B cell (primary cell): ENCODE measurements at regions not wholly inside any gene's neighbourhood (a gene's known extent, or its start where the extent isn't known, plus 50 kb on each side); places are given as distances from the start of the nearest gene placed in this dataset.

Source experiments
- ATAC-seq: fragments of 200-7000 bp; cut with Tn5 transposase; one replicate; pipeline ENCODE4 v1.10.0; 2021; ENCODE audit warnings: low read depth, mild to moderate bottlenecking, moderate number of reproducible peaks, moderate library complexity
- CTCF ChIA-PET: fragments of 350-600 bp; sonication (Branson Sonifier 250); formaldehyde crosslinking; loops from one replicate; lab custom pipeline; 2021; ENCODE audit warnings: antibody characterized with exemption, inconsistent platforms; lab: Charles Lee
- POLR2A ChIA-PET: fragments of 350-600 bp; sonication (Branson Sonifier 250); formaldehyde crosslinking; loops from one replicate; lab custom pipeline; 2021; ENCODE audit warnings: antibody characterized with exemption; lab: Charles Lee
- DNase-seq: peaks from one replicate; pipeline ENCODE4 v3.0.0; 2013
- H2AFZ ChIP-seq: 2 replicates; pipeline ENCODE4 v1.6.1; 2012; ENCODE audit warnings: mild to moderate bottlenecking, low read depth, low read length; ENCODE audit not compliant: insufficient read depth, poor library complexity, severe bottlenecking
- H3K27ac ChIP-seq, 2 donors: 1 replicate in 1 of 2; 2 replicates in 1 of 2; pipeline ENCODE4 v1.5.1; 2012 to 2013; ENCODE audit warnings: low read length in 2 of 2, mild to moderate bottlenecking in 2 of 2, moderate library complexity in 1 of 2
- H3K27me3 ChIP-seq, 4 experiments: fragments of 200-600 bp in 1 of 4; sonication (generic) in 1 of 4; replicated peaks in 1 of 4; 1 replicate in 2 of 4; 2 replicates in 2 of 4; pipeline versions ENCODE4 v1.6.1 to v1.7.0; 2013 to 2016; ENCODE audit warnings: low read length in 3 of 4, mild to moderate bottlenecking in 2 of 4, mixed read lengths in 1 of 4, moderate library complexity in 1 of 4; ENCODE audit not compliant: insufficient read depth in 4 of 4, control insufficient read depth in 3 of 4; ENCODE audit errors: control extremely low read depth in 1 of 4
- H3K36me3 ChIP-seq, 2 experiments: replicated peaks in 1 of 2; 1 replicate in 1 of 2; 2 replicates in 1 of 2; pipeline versions ENCODE4 v1.6.1 to v1.7.1; 2013; ENCODE audit warnings: low read length in 1 of 2; ENCODE audit not compliant: insufficient read depth in 2 of 2, control insufficient read depth in 1 of 2; ENCODE audit errors: control extremely low read depth in 1 of 2, extremely low read depth in 1 of 2
- H3K4me1 ChIP-seq, 2 donors: fragments of 200-600 bp in 1 of 2; sonication (generic) in 1 of 2; 1 replicate in 1 of 2; 2 replicates in 1 of 2; pipeline versions ENCODE4 v1.5.1 to v1.6.1; 2013 to 2017; ENCODE audit warnings: low read length in 2 of 2; ENCODE audit not compliant: control insufficient read depth in 2 of 2, insufficient read depth in 2 of 2
- H3K4me2 ChIP-seq: replicated peaks from 2 replicates; pipeline ENCODE3; 2012; ENCODE audit warnings: mild to moderate bottlenecking, low read depth, low read length; ENCODE audit not compliant: poor library complexity, severe bottlenecking
- H3K4me3 ChIP-seq, 5 experiments: fragments of 200-600 bp in 1 of 5; sonication (generic) in 1 of 5; 1 replicate in 3 of 5; 2 replicates in 2 of 5; pipeline versions ENCODE4 v1.5.1 to v1.7.0; 2011 to 2016; ENCODE audit warnings: low read length in 4 of 5, mild to moderate bottlenecking in 4 of 5, low read depth in 2 of 5, control low read depth in 1 of 5, moderate library complexity in 1 of 5; ENCODE audit not compliant: insufficient read depth in 1 of 5; ENCODE audit errors: control extremely low read depth in 1 of 5, extremely low read depth in 1 of 5
- H3K79me2 ChIP-seq: fragments of 200-600 bp; sonication (generic); one replicate; pipeline ENCODE4 v1.6.0; 2016; ENCODE audit warnings: low read length; ENCODE audit not compliant: control insufficient read depth, insufficient read depth
- H3K9ac ChIP-seq: fragments of 200-600 bp; sonication (generic); 2 replicates; pipeline ENCODE4 v1.6.1; 2017; ENCODE audit warnings: mild to moderate bottlenecking, low read length, moderate library complexity
- H3K9me3 ChIP-seq, 3 donors: one replicate each; pipeline versions ENCODE4 v1.6.1 to v1.7.1; 2013; ENCODE audit warnings: low read length in 2 of 3; ENCODE audit not compliant: control insufficient read depth in 2 of 3, insufficient read depth in 1 of 3; ENCODE audit errors: control extremely low read depth in 1 of 3
- H4K20me1 ChIP-seq: 2 replicates; pipeline ENCODE4 v1.6.0; 2012; ENCODE audit warnings: mild to moderate bottlenecking, low read length; ENCODE audit not compliant: insufficient read depth, control insufficient read depth, poor library complexity, severe bottlenecking
- H3K27ac Mint-ChIP-seq: one replicate; pipeline ENCODE4 v1.8.0; 2021; ENCODE audit warnings: mixed read lengths
- H3K27me3 Mint-ChIP-seq: one replicate; pipeline ENCODE4 v1.8.0; 2021; ENCODE audit warnings: mixed read lengths
- H3K4me1 Mint-ChIP-seq: one replicate; pipeline ENCODE4 v1.8.0; 2021; ENCODE audit warnings: mixed read lengths
- H3K4me3 Mint-ChIP-seq: one replicate; pipeline ENCODE4 v1.8.0; 2021; ENCODE audit warnings: mixed read lengths
- H3K9me3 Mint-ChIP-seq: one replicate; pipeline ENCODE4 v1.8.0; 2022; ENCODE audit warnings: mixed read lengths; ENCODE audit not compliant: insufficient read depth
- CTCF ChIP-seq: fragments of 200-600 bp; IDR thresholded peaks from one replicate; pipeline ENCODE4 v1.8.0; 2022; ENCODE audit warnings: antibody characterized with exemption, mild to moderate bottlenecking
- EZH2 ChIP-seq: IDR thresholded peaks from 2 replicates; pipeline ENCODE4 v1.6.1; 2012; ENCODE audit warnings: borderline replicate concordance, low read depth, mild to moderate bottlenecking, moderate library complexity, low read length; ENCODE audit not compliant: insufficient read depth, poor library complexity, severe bottlenecking
- WGBS: methylation state at CpG from one replicate; pipeline ENCODE4 v1.1.5; 2013; ENCODE audit warnings: missing lambda C conversion rate; ENCODE audit not compliant: insufficient coverage; 5-methylcytosine and 5-hydroxymethylcytosine counted together
- intact Hi-C: fragments of 100-400 bp; cut with micrococcal nuclease; formaldehyde crosslinking; loops from one replicate; pipeline ENCODE4 v1.10.0; 2022

GRCh38 chr6:1027109-1027794 is 284.6 kb upstream of the FOXQ1 start:
- intact Hi-C loops = no loop called here
- no peak for TF ChIP-seq EZH2
- TF ChIP-seq CTCF = no peak
- WGBS = 68% methylated on average over 8 of the region's 9 CpGs
- H3K27me3 Mint-ChIP-seq = peaks cover 12% of the 10 kb centered on the region
- H3K4me1 Mint-ChIP-seq = no peaks in the 10 kb centered on the region
- no peak overlapping the region for H3K27ac Mint-ChIP-seq
- Histone ChIP-seq H3K27ac (no peak overlapping the region), H3K4me2 (no peak overlapping the region), H3K4me1 (no peaks in the 10 kb centered on the region), H3K79me2 (no peaks in the 10 kb centered on the region), H4K20me1 (no peaks in the 10 kb centered on the region), H3K9ac (no peak overlapping the region), H2AFZ (no peak overlapping the region), H3K9me3 (peaks cover 0 to 13% (median 0%) of the 10 kb centered on the region in 3 donors), H3K4me3 (no peak overlapping the region), H3K27me3 (peaks cover 0 to 6% (median 2%) of the 10 kb centered on the region in 4 experiments), H3K36me3 (no peaks in the 10 kb centered on the region)
- POLR2A ChIA-PET = no interaction called here
- H3K4me3 Mint-ChIP-seq = no peak overlapping the region
- H3K9me3 Mint-ChIP-seq = no peaks in the 10 kb centered on the region
- DNase-seq (no peak), ATAC-seq (no peak)
- CTCF ChIA-PET = no interaction called here

- H3K4me1 Mint-ChIP-seq = no peaks in the 10 kb centered on the region
- Histone ChIP-seq H3K4me3 (no peak overlapping the region), H3K79me2 (no peaks in the 10 kb centered on the region), H3K4me1 (no peaks in the 10 kb centered on the region), H3K27me3 (peaks cover 0 to 7% (median 2%) of the 10 kb centered on the region in 4 experiments), H3K9ac (no peak overlapping the region), H3K36me3 (no peaks in the 10 kb centered on the region), H3K4me2 (no peak overlapping the region), H3K27ac (no peak overlapping the region), H3K9me3 (peaks cover 0 to 18% (median 0%) of the 10 kb centered on the region in 3 donors), H4K20me1 (no peaks in the 10 kb centered on the region), H2AFZ (no peak overlapping the region)
- no peak for TF ChIP-seq CTCF
- TF ChIP-seq EZH2 = no peak
- no peak overlapping the region for H3K27ac Mint-ChIP-seq
- ChIA-PET POLR2A (no interaction called here), CTCF (no interaction called here)
- peaks cover 12% of the 10 kb centered on the region for H3K27me3 Mint-ChIP-seq
- intact Hi-C loops = no loop called here
- ATAC-seq (no peak), DNase-seq (no peak)
- no peak overlapping the region for H3K4me3 Mint-ChIP-seq
- H3K9me3 Mint-ChIP-seq = peaks cover 9% of the 10 kb centered on the region
- WGBS = 80% methylated on average over 1 of the region's 3 CpGs
These were observed 286.1 kb upstream of the FOXQ1 start for GRCh38 chr6:1025821-1026220.
